OCI-LY3 (cell line): ENCODE measurements at regions not wholly inside any gene's neighbourhood (a gene's known extent, or its start where the extent isn't known, plus 50 kb on each side); places are given as distances from the start of the nearest gene placed in this dataset.

ENCODE experiments used
- H2AFZ ChIP-seq: fragments of 200-600, 300-600 bp; shearing (Covaris generic); 2 replicates; pipeline ENCODE4 v1.6.0; 2014; ENCODE audit warnings: antibody characterized with exemption, low read depth, low read length
- H3K27ac ChIP-seq: fragments of 200-600, 300-600 bp; sonication (generic); 2 replicates; pipeline ENCODE4 v1.5.1; 2014; ENCODE audit warnings: mild to moderate bottlenecking, low read length, moderate library complexity, mixed read lengths
- H3K27me3 ChIP-seq: fragments of 200-600, 300-600 bp; sonication (generic); 2 replicates; pipeline ENCODE4 v1.6.1; 2014; ENCODE audit warnings: low read depth, low read length, mixed read lengths
- H3K36me3 ChIP-seq: fragments of 200-600, 300-600 bp; sonication (generic); replicated peaks from 2 replicates; pipeline ENCODE3; 2014; ENCODE audit warnings: low read depth, low read length, mixed read lengths
- H3K4me1 ChIP-seq: fragments of 300-600, 200-600 bp; sonication (generic); 2 replicates; pipeline ENCODE4 v1.6.1; 2014; ENCODE audit warnings: low read length, mixed read lengths
- H3K4me2 ChIP-seq: fragments of 200-600, 300-600 bp; sonication (generic); 2 replicates; pipeline ENCODE4 v1.6.1; 2014; ENCODE audit warnings: low read length, mixed read lengths
- H3K4me3 ChIP-seq: fragments of 300-600, 200-600 bp; sonication (generic); 2 replicates; pipeline ENCODE4 v1.5.1; 2014; ENCODE audit warnings: antibody characterized with exemption, mild to moderate bottlenecking, low read length, moderate library complexity
- H3K79me2 ChIP-seq: fragments of 300-600, 200-600 bp; shearing (Covaris generic); 2 replicates; pipeline ENCODE4 v1.6.1; 2014; ENCODE audit warnings: mild to moderate bottlenecking, low read length, mixed read lengths
- H3K9ac ChIP-seq: fragments of 300-600, 200-600 bp; shearing (Covaris generic); 2 replicates; pipeline ENCODE4 v1.6.0; 2014; ENCODE audit warnings: mild to moderate bottlenecking, low read length, moderate library complexity
- H3K9me3 ChIP-seq: fragments of 200-600, 300-600 bp; shearing (Covaris generic); 2 replicates; pipeline ENCODE4 v1.6.1; 2014; ENCODE audit warnings: low read length, mixed read lengths; ENCODE audit not compliant: insufficient read depth
- H4K20me1 ChIP-seq: fragments of 200-600, 300-600 bp; sonication (generic); 2 replicates; pipeline ENCODE4 v1.6.1; 2016; ENCODE audit warnings: low read length, mixed read lengths; ENCODE audit not compliant: insufficient read depth
- CTCF ChIP-seq: fragments of 200-600, 300-600 bp; sonication (generic); IDR thresholded peaks from 2 replicates; pipeline ENCODE4 v1.5.1; 2014; ENCODE audit warnings: antibody characterized with exemption, low read length, low read depth
- EZH2phosphoT487 ChIP-seq: fragments of 200-600 bp; shearing (Covaris generic); IDR thresholded peaks from 2 replicates; pipeline ENCODE4 v1.6.1; 2018; ENCODE audit warnings: antibody characterized with exemption, mixed run types, low read depth

- Histone ChIP-seq H4K20me1 (no peaks in the 10 kb centered on the region), H3K4me2 (no peak overlapping the region), H2AFZ (no peak overlapping the region), H3K4me3 (no peak overlapping the region), H3K4me1 (no peaks in the 10 kb centered on the region), H3K9ac (no peak overlapping the region), H3K27me3 (no peaks in the 10 kb centered on the region), H3K79me2 (no peaks in the 10 kb centered on the region), H3K36me3 (no peaks in the 10 kb centered on the region), H3K27ac (no peak overlapping the region), H3K9me3 (no peaks in the 10 kb centered on the region)
- TF ChIP-seq EZH2phosphoT487 (no peak), CTCF (no peak)
Measured at GRCh38 chr10:47245731-47246350, 54.2 kb upstream of the GDF10 start.

DNA sequence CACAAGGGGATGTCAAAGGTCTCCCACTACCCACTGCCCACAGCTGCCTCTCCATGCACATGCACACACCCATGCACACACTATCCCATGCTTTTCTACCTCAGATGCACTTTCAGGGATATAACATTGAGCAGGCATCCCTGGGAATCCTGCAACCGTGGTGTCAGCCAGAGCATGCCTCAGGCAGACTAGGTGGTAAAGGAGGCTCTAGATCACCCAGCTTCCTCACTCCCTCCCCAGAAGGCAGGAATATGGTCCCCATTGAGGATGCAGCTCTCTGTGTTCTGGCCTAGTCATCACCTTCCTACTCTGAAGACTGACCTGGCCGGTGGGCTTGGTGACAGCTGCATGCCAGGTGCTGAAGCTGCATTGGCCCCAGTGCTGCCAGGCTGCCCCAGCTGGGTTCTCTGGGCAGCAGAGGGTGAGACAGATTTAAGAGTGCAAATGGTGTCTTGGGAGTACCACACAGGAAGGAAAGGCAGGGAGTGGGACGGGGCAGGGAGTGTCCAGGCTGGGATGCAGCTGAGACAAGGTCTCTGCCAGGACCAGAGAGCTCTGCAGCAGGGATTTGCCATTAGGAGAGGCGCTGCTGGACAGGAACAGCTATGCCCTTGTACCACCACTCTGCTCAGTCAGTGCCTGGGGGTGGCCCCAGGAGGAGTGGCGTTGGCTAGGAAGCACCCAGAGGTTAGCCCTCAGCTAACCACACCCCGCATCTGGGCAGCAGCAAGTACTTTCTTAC is 53.4 kb upstream of the GDF10 start:
- Histone ChIP-seq H3K27ac (no peak overlapping the region), H3K36me3 (no peaks in the 10 kb centered on the region), H4K20me1 (no peaks in the 10 kb centered on the region), H3K79me2 (no peaks in the 10 kb centered on the region), H3K9ac (no peak overlapping the region), H3K4me1 (no peaks in the 10 kb centered on the region), H3K27me3 (no peaks in the 10 kb centered on the region), H3K9me3 (no peaks in the 10 kb centered on the region), H3K4me2 (no peak overlapping the region), H2AFZ (no peak overlapping the region), H3K4me3 (no peak overlapping the region)
- no peak for TF ChIP-seq CTCF
- TF ChIP-seq EZH2phosphoT487, result no peak

DNA sequence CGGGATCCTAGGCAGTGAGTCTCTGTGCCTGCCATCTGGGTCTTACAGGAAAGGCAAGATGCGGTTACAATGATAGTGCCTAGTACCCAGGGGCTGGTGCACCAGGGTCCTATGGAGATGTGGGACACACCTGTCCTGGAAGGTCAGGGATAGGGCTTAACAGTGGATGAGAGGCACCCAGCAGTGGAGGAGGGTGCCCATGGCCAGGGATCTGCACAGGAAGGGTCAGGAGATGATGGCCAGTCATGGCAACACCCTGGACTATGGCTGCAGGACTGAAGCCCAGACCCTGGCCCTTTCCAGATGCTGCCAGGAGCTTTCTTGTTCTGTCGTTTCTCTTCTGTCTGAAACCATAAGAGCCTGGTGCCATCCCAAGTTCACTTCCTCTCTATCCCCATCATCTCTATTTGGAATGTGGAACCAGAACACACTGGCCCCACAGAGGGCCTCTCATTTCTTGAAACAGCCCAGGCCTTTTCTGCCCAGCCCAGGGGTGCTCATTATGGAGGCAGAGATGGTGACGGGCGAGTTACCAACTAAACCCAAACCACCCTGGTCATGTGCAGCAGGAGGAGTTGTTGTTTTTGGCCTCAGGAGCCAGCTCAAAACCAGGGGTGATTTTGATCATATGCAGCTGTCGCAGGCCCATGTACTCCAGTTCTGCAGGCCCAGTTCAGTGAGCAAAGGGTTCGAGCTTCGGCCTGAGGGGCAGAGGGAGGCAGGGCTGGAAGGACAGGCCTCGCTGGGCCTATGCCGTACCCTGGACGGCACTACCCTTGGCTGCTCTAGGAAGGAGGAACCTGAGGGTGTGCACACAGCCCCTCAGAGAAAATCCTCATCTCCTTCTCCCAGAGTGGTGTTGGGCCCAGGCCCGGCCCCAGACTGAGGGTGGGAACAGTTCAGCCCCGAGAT is 52.6 kb upstream of the GDF10 start:
- H2AFZ ChIP-seq, result no peak overlapping the region
- H3K9ac ChIP-seq, result no peak overlapping the region
- TF ChIP-seq CTCF (no peak), EZH2phosphoT487 (no peak)
- no peaks in the 10 kb centered on the region for H3K9me3 ChIP-seq
- H3K4me2 ChIP-seq, result no peak overlapping the region
- H3K36me3 ChIP-seq, result no peaks in the 10 kb centered on the region
- H3K4me3 ChIP-seq, result no peak overlapping the region
- no peaks in the 10 kb centered on the region for H3K79me2 ChIP-seq
- no peaks in the 10 kb centered on the region for H4K20me1 ChIP-seq
- no peaks in the 10 kb centered on the region for H3K4me1 ChIP-seq
- H3K27me3 ChIP-seq, result no peaks in the 10 kb centered on the region
- H3K27ac ChIP-seq, result no peak overlapping the region
